GM12891 (cell line): ENCODE measurements at regions not wholly inside any gene's neighbourhood (a gene's known extent, or its start where the extent isn't known, plus 50 kb on each side); places are given as distances from the start of the nearest gene placed in this dataset.

Experiments used
- SPI1 ChIP-seq: IDR thresholded peaks from 2 replicates; pipeline ENCODE4 v1.6.1; 2011; ENCODE audit warnings: low read depth, low read length, control low read depth
- TAF1 ChIP-seq: IDR thresholded peaks from 2 replicates; pipeline ENCODE4 v1.6.1; 2011; ENCODE audit warnings: low read depth, low read length, control low read depth

DNA sequence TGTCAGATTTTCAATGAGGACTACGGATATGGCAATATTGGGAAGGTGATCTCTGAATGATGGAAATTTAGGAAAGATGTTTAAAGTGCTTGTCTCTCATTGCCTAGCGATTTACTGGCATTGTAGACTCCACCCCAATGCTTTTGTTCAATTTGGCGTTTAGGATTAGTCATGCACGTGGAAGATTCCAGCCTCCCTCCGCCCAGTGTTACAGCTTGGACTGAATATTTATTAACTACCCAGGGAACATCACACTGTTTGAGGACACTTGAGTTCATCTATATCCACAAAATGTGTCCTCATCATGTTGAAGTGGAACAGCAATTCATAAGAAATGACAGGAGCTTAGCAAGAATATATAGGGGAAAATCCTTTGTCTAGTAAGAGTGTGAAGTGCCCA lies 738.8 kb upstream of the RBFOX1 start:
- TF ChIP-seq SPI1 (no peak), TAF1 (no peak)
